ENCODE measurements at regions not wholly inside any gene's neighbourhood (a gene's known extent, or its start where the extent isn't known, plus 50 kb on each side); places are given as distances from the start of the nearest gene placed in this dataset.

DNA sequence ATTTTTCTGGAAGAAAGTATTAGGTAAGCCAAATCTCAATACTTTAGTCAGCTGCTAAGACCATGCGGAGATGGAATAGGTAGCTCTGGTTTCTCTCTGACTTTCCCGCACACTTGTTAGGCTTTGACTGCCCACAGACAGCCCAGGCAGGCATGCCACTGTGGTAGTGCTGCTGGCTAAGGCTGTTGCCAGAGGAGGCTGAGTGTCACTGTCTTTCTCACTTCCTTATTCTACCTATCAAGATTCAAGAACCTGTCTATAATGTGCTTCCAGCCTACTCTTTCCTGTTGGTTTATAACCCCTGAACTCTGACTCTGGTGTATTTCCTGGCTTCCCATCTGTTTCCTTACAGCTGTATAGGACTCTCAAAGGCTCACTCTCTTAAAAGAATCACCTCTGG is 81.8 kb upstream of the TRPC5 start:
- ATAC-seq: no peak
- TF ChIP-seq, protein P1, sequence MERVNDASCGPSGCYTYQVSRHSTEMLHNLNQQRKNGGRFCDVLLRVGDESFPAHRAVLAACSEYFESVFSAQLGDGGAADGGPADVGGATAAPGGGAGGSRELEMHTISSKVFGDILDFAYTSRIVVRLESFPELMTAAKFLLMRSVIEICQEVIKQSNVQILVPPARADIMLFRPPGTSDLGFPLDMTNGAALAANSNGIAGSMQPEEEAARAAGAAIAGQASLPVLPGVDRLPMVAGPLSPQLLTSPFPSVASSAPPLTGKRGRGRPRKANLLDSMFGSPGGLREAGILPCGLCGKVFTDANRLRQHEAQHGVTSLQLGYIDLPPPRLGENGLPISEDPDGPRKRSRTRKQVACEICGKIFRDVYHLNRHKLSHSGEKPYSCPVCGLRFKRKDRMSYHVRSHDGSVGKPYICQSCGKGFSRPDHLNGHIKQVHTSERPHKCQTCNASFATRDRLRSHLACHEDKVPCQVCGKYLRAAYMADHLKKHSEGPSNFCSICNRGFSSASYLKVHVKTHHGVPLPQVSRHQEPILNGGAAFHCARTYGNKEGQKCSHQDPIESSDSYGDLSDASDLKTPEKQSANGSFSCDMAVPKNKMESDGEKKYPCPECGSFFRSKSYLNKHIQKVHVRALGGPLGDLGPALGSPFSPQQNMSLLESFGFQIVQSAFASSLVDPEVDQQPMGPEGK (CRISPR knock-in tag; IDR thresholded peaks at IDR 0.05; ENCODE audit: borderline replicate concordance): no peak
- no peak for TF ChIP-seq RARB (CRISPR knock-in tag; IDR thresholded peaks at IDR 0.05)
- no peak for TF ChIP-seq CSRNP3 (CRISPR knock-in tag; IDR thresholded peaks at IDR 0.05)
- TF ChIP-seq SNAI2 (CRISPR knock-in tag; IDR thresholded peaks at IDR 0.05): no peak
- TF ChIP-seq PPARA (CRISPR knock-in tag; IDR thresholded peaks at IDR 0.05; ENCODE audit: borderline replicate concordance): no peak
- no peak for TF ChIP-seq ZFP30 (CRISPR knock-in tag; IDR thresholded peaks at IDR 0.05)
- TF ChIP-seq ZC3H10 (CRISPR knock-in tag; IDR thresholded peaks at IDR 0.05): no peak
- TF ChIP-seq BACH2 (CRISPR knock-in tag; IDR thresholded peaks at IDR 0.05; ENCODE audit: borderline replicate concordance): no peak
- no peak for TF ChIP-seq ARNTL (CRISPR knock-in tag; IDR thresholded peaks at IDR 0.05; ENCODE audit: borderline replicate concordance, low read depth)
- no peak for TF ChIP-seq ZNF8 (CRISPR knock-in tag; IDR thresholded peaks at IDR 0.05)
- TF ChIP-seq GLIS3 (CRISPR knock-in tag; IDR thresholded peaks at IDR 0.05): no peak
- TF ChIP-seq TOX (CRISPR knock-in tag; IDR thresholded peaks at IDR 0.05; ENCODE audit: borderline replicate concordance): no peak
- TF ChIP-seq ISL1 (CRISPR knock-in tag; IDR thresholded peaks at IDR 0.05): no peak

GRCh38 chrX:112163906-112164305 is 81.3 kb upstream of the TRPC5 start:
- TF ChIP-seq ZFP30 (CRISPR knock-in tag; IDR thresholded peaks at IDR 0.05) (no peak), ISL1 (CRISPR knock-in tag; IDR thresholded peaks at IDR 0.05) (no peak), PPARA (CRISPR knock-in tag; IDR thresholded peaks at IDR 0.05; ENCODE audit: borderline replicate concordance) (no peak), BACH2 (CRISPR knock-in tag; IDR thresholded peaks at IDR 0.05; ENCODE audit: borderline replicate concordance) (no peak), CSRNP3 (CRISPR knock-in tag; IDR thresholded peaks at IDR 0.05) (no peak), CREB5 (CRISPR knock-in tag; IDR thresholded peaks at IDR 0.05; ENCODE audit: low read depth) (no peak), ESRRG (CRISPR knock-in tag; IDR thresholded peaks at IDR 0.05) (no peak), SNAI2 (CRISPR knock-in tag; IDR thresholded peaks at IDR 0.05) (no peak), TOX (CRISPR knock-in tag; IDR thresholded peaks at IDR 0.05; ENCODE audit: borderline replicate concordance) (no peak), POU6F1 (CRISPR knock-in tag; IDR thresholded peaks at IDR 0.05; ENCODE audit: borderline replicate concordance, low read depth) (no peak), ZFP3 (CRISPR knock-in tag; IDR thresholded peaks at IDR 0.05) (no peak)
- TF ChIP-seq, protein P1 (CRISPR knock-in tag; IDR thresholded peaks at IDR 0.05; ENCODE audit: borderline replicate concordance): no peak
- no peak for ATAC-seq

DNA sequence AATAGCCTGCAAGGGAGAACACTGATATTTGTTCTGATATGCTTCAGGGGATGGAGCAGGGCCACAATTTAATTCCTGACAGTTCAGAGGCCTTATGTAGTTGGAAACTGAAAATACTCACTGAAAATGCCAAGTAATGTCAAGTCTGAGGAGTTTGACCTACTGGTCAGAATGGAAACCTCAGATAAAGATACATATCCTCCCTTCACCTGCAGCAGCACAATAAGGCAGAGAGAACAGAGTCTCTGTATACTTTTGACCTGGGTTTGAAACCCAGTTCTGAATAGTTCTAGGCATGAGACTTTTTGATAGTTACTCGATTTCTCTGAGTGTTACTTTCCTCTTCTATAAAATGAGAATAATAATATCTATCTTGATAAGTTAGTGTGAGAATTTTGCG is 65.8 kb upstream of the TRPC5 start:
- TF ChIP-seq, protein P2, sequence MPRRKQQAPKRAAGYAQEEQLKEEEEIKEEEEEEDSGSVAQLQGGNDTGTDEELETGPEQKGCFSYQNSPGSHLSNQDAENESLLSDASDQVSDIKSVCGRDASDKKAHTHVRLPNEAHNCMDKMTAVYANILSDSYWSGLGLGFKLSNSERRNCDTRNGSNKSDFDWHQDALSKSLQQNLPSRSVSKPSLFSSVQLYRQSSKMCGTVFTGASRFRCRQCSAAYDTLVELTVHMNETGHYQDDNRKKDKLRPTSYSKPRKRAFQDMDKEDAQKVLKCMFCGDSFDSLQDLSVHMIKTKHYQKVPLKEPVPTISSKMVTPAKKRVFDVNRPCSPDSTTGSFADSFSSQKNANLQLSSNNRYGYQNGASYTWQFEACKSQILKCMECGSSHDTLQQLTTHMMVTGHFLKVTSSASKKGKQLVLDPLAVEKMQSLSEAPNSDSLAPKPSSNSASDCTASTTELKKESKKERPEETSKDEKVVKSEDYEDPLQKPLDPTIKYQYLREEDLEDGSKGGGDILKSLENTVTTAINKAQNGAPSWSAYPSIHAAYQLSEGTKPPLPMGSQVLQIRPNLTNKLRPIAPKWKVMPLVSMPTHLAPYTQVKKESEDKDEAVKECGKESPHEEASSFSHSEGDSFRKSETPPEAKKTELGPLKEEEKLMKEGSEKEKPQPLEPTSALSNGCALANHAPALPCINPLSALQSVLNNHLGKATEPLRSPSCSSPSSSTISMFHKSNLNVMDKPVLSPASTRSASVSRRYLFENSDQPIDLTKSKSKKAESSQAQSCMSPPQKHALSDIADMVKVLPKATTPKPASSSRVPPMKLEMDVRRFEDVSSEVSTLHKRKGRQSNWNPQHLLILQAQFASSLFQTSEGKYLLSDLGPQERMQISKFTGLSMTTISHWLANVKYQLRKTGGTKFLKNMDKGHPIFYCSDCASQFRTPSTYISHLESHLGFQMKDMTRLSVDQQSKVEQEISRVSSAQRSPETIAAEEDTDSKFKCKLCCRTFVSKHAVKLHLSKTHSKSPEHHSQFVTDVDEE (CRISPR knock-in tag; IDR thresholded peaks at IDR 0.05): no peak
- ATAC-seq: no peak

All from SK-N-SH treated with all-trans-retinoic acid at 6 μM for 48 hours (cell line).